ENCODE measurements at regions not wholly inside any gene's neighbourhood (a gene's known extent, or its start where the extent isn't known, plus 50 kb on each side); places are given as distances from the start of the nearest gene placed in this dataset.

DNA sequence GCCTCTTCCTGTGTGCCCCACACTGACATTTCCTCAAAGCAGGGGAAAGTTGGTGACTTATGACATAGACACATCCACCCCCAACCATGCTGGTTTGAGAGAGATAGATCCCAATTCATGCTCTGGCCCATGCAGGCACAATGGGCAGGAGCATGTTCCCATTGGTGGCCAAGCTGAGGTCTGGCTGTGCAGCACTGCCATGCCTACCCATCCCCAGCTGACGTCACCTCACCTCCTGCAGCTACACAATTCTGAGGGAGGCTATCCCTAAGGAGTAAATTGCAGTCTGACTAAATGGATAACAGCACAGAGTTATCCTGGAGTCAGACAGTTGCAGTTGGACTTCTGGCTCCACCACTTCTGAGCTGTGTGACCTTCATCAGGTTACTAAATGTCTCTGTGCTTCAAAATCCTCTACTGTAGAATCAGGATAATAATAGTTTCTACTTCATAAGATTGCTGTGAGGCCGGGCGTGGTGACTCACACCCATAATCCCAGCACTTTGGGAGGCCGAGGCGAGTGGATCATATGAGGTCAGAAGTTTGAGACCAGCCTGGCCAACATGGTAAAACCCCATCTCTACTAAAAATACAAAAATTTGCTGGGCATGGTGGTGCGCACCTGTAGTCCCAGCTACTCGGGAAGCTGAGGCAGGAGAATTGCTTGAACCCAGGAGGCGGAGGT is 323.9 kb downstream of the BCL11B start:
- DNase-seq: no peak

DNA sequence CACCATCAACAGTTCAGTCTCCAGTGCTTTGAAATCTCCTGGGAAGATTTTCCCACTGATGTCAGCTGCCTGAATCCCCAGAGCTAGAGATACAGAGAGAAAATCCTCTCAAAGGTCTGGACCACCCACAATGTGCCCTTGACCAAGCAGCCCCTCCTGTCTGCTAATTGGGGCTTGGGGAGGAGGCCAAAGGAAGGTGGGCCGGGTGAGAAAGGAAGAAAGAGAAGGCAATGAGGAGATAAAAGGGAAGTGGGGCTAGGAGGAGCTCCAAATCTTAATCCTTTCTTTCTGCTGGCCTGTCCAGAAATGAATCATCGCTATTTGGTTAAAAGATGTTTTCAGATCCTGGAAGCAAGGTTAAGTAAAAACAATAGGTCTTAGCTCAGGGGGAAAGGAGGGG is 322.9 kb downstream of the BCL11B start:
- DNase-seq: no peak

DNA sequence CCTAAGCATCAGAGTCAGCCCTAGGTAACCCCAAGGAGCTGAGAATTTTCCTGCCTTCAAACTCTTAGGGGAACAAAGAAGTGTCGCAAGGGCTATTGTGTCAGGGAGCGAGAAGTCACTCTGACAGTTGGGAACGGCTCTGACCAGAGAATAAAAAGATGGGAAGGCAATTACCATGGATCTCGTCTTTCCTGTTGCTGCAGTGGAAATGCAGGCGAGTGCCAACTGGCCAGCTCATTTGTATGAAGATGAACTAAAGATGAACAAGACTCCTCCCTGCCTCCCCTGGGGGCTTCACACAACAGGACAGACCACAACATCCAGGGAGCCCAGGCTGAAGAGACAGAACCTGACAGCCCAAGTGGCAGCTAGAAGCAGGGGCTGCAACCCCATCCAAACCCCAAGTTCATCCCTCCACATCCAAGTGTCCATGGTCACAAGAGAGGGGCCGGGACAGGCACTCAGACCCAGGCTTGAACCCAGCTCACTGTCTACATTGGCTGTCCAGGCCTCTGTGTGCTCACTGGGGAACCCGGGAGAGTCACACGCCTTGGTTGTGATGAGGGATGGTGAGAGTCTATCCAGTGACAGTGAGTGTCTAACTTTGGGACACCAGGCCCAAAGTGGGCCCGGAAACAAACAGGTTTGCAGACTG is 322.4 kb downstream of the BCL11B start:
- DNase-seq: no peak

DNA sequence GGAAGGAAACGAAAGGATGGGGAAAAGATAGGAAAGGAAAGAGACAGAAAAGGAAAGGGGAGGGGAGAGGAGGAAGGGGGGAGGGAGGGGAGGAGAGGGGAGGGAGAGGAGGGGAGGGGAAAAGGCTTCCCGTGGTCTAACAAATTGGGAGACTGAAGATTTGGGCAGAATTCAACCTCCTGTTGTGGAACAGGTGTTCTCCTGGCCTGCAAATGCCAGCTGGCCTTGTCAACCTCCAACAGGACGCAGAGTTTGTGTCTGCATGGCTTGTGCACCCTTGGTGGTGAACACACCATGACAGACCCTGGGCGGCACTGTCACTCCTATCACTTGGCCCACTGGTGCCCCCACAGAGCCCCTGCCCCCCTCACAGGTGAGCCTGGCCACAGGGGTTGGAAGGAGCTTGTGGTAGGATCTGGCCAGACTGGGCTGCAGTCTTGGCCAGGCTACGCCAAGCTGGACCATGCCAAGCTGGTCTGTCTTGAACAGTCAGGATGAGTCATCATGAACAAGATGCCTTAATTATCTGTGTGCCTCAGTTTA is 321.6 kb downstream of the BCL11B start:
- no peak for DNase-seq

DNA sequence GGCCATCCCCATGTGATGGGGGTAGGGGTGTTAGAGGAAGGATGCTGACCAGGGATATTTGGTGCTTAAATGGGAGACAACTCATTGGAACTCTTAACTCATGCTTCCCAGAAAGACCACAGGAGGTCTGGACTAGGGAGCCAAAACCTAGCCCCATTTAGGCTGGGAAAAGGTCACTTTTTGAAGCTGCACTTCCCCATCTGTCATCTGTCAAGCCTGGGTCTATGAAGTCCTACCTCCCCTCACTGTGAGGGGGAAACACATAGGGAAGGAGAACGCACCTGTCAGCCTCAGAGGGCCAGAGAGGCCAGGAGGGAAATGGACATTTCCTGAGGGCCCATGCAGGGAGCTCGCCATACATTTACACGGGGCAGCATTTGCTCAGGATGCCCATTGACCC is 321.0 kb downstream of the BCL11B start:
- DNase-seq: no peak

DNA sequence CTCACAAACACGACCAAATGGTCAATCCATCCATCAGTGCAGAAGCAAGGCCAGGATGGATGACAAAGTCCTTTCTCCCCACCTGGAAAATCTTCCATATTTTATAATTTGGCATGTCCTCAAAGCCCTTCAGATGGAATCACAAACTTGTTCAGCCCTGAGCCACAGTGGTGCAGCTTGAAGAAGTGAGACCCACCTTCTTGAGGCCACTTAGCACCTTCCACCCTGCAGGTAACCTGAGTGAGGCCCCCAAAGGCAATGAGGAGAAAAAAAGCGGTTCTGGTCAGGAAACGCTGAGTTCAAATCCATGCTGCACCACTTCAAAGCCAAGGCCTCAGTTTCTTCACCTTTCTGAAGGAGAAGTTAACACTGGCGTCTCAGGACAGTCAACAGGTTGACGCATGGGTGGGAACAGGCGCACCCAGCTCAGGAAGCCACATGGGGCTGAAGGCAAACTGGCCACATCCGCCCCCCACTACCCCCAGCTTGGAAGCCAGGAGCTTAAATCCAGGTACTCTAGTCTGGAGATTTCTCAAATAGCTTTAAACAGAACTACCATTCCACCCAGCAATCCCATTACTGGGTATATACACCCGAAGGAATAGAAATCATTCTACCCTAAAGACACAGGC is 320.4 kb downstream of the BCL11B start:
- DNase-seq: no peak

DNA sequence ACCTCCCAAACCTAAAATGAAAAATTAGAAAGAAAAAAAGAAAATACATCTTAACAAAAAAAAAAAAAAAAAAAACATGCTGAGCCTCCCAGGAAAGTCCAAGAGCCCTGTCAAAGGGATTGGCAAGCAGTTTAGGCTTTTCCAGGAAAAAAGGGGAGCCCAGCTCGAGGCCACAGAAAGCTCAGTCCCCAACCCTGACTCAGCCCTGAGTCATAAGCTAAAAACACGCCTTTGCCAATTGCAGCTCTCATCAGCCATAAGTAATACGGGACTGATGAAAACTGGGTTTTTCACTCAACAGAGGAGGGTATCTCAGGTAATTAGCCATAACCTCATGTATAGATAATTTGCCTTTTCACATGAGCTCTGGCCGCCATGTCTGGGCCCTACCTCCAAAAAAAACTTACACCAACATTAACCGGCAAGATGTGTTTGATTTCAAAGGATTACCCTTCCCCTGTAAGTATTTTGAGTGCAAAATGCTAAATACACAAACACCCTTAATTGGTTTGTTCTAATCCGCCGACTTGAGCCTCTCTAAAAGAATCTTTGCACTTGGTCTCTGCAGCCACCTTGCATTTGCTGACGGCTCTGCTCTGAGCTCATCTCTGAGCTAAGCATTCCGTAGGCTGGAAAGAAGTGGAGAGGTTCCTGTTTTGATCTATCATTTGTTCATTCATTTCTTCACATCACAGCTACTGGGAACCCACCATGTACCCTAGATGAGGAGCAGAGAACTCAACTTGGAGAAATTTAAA is 319.2 kb downstream of the BCL11B start:
- DNase-seq: no peak

DNA sequence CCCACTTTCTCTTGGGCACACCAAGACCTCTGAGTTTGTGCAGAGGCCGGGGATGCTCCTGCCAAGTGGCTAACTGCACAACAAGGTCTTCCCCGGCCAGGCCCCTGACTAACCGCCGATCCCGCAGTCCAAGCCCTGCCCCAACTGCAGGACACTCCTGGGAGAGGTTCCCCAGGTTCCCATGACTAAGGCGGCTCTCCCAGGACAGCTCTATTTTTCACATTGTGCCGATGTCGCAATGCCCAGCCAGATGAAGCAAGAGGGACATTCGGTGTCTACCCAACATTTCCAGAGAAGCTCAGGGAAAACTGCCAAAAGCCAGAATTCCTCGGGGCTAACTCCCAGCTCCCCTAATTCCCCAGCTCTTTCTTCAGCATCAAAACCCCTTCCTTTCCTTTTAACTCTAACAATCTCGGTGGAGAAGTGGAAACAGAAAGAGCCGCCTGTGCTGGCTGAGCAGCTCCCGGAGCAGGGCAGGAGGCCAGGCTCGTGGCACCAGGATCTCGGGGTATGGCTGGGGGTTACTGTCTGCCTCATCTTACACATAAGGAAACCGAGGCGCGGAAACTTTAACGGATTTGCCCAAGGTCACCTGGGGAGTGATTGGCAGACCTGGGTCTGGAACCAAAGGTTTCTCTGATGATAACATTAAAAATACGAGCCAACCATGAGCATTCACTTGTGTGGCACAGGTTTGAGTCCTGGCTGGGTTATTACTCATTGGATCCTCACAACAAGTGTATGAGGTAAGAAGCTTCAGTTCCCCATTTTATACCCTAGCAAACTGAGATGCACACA is 318.2 kb downstream of the BCL11B start:
- DNase-seq: no peak

DNA sequence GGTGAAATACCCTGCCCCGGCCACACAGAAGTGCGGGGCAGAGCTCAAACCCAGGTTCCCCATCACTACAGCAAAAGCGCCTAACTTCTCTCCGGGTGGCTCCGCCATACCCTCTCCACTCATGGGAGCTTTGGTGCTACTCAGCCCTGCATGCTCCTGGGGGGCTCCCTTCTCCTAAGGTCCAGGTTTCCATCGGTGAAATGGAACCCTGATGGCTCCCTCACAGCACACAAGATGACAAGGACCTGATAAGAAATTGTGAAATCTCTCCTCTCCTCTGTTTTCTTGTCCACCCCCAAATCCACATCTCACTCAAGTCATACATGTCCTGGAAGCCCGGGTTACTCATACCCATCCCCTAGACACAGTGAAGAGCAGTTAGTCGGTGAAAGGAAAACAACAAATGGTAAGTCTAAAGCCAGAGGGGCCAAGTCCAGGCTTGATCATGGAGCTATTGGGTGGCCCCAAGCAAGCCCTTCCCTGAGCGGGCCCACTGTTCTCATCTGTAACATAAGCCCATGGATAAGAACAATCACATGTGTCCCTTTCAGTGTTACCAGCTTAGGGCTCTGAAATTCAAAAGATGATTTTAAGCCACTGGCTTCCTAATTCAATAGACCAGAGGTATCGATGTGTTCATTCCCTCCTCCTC is 317.5 kb downstream of the BCL11B start:
- no peak for DNase-seq

DNA sequence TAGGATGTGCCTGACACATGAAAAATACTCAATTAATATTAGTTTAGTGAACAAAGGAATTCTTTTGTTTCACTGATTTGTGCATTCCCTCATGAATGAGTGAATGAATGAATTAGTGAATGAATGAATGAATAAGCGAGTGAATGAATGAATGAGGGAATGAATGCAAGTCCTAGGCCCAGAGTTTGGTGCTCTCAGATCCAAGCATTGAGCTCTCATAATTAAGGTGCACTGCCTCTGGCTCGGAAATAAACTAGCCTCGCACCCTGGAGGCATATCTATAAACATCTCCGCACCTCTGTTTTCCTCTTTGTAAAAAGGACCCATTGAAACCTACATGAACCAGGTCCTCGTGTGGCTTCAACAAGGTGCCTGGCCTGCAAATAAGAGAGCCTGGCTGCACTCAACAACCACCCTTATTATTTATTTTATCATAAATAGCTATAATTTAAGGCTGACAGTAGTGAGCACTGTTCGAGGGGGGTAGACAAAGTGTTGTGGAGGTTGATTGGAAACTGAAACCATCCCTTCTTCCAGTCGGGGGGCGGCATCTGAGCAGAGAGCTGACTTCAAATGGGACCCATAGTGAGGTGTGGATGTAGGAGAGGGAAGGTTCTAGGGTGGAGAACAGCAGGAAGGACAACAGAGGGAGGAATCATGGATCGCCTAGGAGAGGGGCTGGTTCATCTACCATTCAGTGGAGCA is 316.8 kb downstream of the BCL11B start:
- DNase-seq: no peak

DNA sequence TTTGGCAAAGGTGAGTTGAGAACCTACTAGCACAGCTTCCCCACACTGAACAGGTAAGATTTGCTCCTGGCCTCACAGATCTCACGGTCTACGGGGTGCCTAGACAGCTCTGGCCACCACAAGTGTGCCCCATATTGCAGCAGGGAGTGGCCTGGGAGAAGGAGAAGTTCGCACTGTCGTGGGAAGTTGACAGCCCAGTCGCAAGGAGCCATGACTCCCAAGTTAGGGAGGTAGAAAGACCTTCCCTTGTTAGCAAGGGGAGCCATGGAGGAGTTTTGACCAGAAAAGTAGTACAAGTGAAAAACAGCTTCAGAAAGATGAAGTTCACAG is 316.3 kb downstream of the BCL11B start:
- DNase-seq: no peak

DNA sequence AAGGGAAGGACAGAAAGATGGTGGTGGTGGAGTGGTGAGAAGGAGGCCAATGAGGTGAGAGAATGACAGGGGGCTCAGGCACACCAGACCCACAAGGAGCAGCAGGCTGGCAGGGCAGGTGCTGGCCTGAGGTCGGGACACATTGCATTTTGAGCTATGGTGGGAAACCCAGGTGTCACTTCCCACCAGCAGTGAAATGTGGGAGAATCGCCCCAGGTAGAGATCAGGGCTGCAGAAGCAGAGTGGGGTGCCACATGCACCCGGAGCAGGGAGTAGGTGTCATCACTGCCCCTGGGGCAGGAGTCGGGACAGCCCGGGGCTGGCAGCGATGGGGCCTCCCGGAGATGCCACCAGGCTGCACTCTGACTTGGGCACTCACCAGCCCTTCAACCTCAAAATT is 315.8 kb downstream of the BCL11B start:
- DNase-seq: no peak

DNA sequence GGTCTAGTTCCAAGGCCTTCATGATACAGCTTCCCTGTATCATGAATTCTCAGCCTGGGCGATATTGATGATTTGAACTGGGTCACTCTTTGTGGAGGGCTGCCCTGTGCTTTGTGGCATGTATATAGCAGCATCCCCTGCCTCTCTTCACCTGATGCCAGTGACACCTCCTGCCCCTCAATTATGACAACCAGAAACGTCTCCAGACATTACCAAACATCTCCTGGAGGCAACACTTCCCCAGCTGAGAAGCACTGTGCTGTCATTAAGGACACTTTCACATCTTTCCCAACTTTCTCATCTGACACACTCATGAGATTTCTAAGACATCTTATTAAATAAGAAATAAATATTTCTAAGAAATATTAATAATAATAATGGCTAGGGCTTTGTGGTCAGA is 315.3 kb downstream of the BCL11B start:
- DNase-seq: no peak

DNA sequence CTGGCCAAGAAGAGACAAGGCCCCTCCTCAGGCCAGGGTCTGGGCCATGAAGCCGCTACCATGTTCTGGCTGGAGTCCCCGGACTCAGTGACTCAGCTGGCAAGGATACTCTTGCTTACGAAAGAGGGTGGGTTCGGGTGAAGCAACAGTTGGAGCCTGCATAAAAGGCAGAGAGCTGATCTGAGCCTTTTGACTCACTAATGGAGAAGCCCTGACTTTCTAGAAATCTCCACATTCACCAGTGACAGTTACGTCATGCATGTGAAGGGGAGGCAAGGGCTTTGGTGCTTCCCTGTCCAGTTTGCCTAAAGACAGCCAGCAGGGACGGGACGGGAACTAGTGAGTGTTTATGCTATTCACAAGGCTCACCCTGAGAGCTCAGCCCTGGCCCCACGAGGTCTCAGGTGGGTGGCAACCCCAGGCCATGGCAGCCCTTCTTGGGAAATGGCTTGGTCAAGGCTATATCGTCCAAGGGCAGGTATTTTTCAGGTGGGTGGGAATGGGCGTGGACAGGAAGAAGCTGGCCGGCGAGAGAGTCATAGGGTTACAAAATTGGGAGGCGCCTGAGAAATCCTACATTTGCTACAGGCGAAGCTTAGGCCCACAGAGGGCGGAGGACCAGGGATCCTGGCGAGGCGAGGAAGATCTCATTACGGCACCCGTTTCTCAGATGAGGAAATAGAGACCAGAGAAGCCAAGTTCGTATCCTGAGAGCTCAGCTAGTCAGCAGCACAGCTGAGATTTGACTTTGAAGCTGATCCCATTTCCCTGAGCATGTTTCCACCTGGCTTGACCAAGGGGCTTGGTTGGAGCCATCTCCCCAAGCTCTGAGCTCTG is 314.6 kb downstream of the BCL11B start:
- DNase-seq: no peak

DNA sequence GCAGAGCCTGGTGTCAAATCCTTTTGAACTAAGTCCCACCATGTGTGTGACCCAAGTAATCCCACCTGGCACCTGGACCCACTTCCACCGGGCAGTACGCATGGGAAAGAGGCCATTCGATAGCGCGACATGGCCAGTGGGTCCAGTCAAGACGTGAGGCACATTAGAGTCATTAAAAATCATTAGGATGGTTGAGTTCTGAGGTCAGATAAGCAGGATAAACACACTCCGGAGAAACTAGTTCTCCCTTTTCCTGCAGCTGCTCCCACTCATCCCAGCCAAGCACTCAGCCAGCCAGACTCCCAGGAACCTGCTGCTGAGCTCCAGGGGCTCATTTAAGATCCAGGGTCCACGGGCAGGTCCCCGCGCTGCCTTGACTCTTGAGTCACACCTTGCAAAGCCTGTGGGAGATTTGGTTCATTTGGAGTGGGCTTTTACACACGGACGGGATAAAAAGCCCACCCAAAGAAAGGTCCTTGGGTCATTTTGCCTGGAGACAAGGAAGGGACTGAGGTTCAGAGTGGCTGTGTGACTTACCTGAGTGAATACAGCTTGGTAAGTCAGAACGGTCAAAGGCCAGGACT is 313.9 kb downstream of the BCL11B start:
- no peak for DNase-seq

DNA sequence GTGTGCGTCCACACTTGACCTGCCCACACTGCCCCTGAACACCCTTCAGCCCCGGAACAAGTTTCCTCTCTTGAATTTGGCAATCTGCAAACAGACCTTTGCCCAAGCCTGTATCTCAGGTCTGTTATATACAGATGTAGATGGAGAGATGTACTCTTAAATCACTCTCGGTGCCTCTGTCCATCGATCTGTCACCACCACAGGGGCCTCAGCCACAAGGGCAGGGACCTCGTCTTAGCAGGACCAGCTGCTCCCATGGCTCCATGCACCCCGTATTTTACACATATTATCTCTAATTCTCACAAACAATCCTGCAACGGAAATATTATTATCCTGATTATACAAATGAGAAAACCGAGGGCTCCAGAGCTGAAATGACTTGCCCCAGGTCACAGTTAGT is 313.4 kb downstream of the BCL11B start:
- no peak for DNase-seq

DNA sequence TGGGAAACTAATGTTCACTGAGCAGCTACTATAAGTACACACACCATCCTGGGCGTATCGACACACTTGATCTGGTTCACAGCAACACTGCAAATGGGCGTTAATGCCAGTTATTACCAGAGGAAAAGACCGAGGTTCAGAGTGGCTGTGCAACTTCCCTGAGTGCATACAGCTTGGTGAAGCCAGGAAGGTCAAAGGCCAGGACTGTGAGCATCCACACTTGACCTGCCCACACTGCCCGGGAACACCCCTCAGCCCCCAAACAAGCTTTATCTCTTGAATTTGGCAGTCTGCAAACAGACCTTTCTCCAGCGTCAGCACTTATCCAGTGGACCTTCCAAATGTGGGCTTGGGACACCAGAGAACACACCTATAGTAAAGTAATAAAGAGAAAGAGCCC is 312.6 kb downstream of the BCL11B start:
- no peak for DNase-seq

DNA sequence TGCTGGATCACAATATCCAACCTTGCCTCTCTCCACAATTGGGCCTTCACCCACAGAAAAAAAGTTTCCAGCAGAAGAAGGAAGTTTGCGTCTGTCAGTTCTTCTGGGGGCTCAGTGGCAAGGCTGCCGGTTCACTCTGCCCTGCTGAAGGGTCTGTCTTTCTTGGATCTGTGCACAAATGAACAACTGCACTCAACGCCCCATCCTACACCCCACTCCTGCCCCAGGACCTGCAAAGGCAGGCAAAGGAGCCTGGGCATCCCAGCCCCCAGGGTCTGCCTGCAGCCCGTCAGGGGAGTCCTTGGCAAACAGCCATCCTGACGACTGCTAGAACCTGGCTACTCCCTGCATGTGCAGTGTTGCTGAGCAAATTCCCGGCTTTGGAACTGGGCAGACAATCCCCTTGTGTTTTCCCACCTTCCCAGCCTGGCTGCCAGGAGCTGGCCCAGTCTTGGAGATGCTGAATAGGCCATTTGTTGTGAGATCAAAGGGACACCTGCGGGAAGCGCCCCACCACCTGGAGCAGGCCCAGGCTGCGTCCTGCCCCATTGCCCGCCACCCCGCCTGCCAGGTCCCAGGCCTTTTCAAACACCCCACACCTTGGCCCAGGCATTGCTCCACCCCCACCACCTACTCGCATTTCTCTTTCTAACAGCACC is 311.9 kb downstream of the BCL11B start:
- DNase-seq: no peak

DNA sequence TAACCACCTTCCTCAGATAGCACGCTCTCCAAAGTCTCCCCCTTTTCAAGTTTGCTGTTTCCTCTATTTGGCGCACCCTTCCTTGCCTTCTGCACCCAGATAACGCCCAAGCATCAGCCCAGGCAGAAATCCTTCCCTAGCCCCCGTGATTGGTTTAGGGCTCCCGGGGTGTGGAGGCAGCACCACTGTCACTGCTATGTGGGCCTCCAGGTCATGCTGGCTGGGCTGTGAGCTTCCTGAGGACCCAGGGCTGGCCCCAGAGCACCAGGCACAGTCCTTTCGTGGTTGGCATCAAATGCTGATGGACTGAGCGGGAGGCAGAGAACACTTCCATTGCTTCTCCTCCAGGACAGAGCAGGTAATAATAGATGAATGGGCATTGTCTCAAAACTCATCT is 311.4 kb downstream of the BCL11B start:
- no peak for DNase-seq

DNA sequence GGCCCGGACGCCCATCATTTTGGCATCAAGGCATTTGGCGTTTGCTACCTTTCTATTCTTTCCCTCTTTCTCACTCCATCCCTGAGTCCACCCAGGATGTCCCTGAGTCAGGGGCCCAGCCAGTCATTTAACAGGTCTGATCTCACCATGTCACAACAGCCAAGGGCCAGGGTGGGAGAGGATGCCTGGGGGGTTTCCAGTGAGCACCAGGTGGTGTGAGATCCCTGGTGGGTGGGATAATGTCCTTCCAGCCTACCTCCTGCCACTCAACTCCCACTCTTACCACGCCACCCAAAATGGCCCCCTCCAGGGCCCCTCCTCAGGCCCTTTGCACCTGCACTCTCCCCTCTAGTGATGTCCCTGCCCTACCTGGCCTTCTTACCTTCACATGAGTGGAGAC is 310.8 kb downstream of the BCL11B start:
- DNase-seq: no peak
